Mesenchymal stem cell (in vitro differentiated cells and primary cell): ENCODE measurements at regions not wholly inside any gene's neighbourhood (a gene's known extent, or its start where the extent isn't known, plus 50 kb on each side); places are given as distances from the start of the nearest gene placed in this dataset.

Experiments used
- DNase-seq: peaks from one replicate; pipeline ENCODE4 v3.0.0-alpha.2; 2013
- H2AFZ ChIP-seq: one replicate; pipeline ENCODE4 v1.6.1; 2013; ENCODE audit warnings: low read depth, mild to moderate bottlenecking, control low read depth, inconsistent platforms, low read length, moderate library complexity
- H2AK5ac ChIP-seq: 2 replicates; pipeline ENCODE4 v1.6.1; 2013; ENCODE audit warnings: low read length, moderate library complexity, mild to moderate bottlenecking, inconsistent platforms; ENCODE audit not compliant: severe bottlenecking
- H2BK120ac ChIP-seq: one replicate; pipeline ENCODE4 v1.6.1; 2013; ENCODE audit warnings: low read depth, mild to moderate bottlenecking, inconsistent platforms, low read length, moderate library complexity
- H2BK12ac ChIP-seq, 2 experiments: one replicate each; pipeline ENCODE4 v1.6.1; 2013; ENCODE audit warnings: inconsistent platforms in 2 of 2, low read length in 2 of 2, mild to moderate bottlenecking in 2 of 2, moderate library complexity in 2 of 2, control low read depth in 1 of 2
- H2BK15ac ChIP-seq: one replicate; pipeline ENCODE4 v1.6.1; 2013; ENCODE audit warnings: mild to moderate bottlenecking, low read depth, inconsistent platforms; ENCODE audit not compliant: poor library complexity, severe bottlenecking
- H2BK5ac ChIP-seq: 2 replicates; pipeline ENCODE4 v1.6.1; 2013; ENCODE audit warnings: low read depth, mild to moderate bottlenecking, low read length, control low read depth, inconsistent platforms; ENCODE audit not compliant: poor library complexity, severe bottlenecking
- H3K14ac ChIP-seq, 2 experiments: one replicate each; pipeline ENCODE4 v1.6.1; 2013; ENCODE audit warnings: inconsistent platforms in 2 of 2, low read length in 2 of 2, control low read depth in 1 of 2, mild to moderate bottlenecking in 1 of 2, moderate library complexity in 1 of 2
- H3K18ac ChIP-seq, 2 experiments: one replicate each; pipeline ENCODE4 v1.6.1; 2013; ENCODE audit warnings: inconsistent platforms in 2 of 2, low read length in 2 of 2, control low read depth in 1 of 2, low read depth in 1 of 2, mild to moderate bottlenecking in 1 of 2
- H3K23ac ChIP-seq, 2 experiments: one replicate each; pipeline ENCODE4 v1.6.1; 2013; ENCODE audit warnings: inconsistent platforms in 2 of 2, low read length in 2 of 2, mild to moderate bottlenecking in 2 of 2, moderate library complexity in 2 of 2, control low read depth in 1 of 2
- H3K27ac ChIP-seq: 2 replicates; pipeline ENCODE4 v1.5.1; 2013; ENCODE audit warnings: mild to moderate bottlenecking, moderate library complexity, low read length, control low read depth, inconsistent platforms; ENCODE audit not compliant: poor library complexity, severe bottlenecking
- H3K27me3 ChIP-seq, 2 experiments: 2 replicates each; pipeline versions ENCODE4 v1.6.1 to v1.7.0; 2013; ENCODE audit warnings: low read length in 2 of 2, mild to moderate bottlenecking in 2 of 2, moderate library complexity in 2 of 2, control low read depth in 1 of 2, inconsistent platforms in 1 of 2; ENCODE audit not compliant: control insufficient read depth in 1 of 2, insufficient read depth in 1 of 2
- H3K36me3 ChIP-seq, 2 experiments: 2 replicates each; pipeline versions ENCODE4 v1.6.1 to v1.7.0; 2013; ENCODE audit warnings: low read length in 2 of 2, control low read depth in 1 of 2, inconsistent platforms in 1 of 2, low read depth in 1 of 2, mild to moderate bottlenecking in 1 of 2; ENCODE audit not compliant: insufficient read depth in 2 of 2, control insufficient read depth in 1 of 2
- H3K4ac ChIP-seq, 2 experiments: one replicate each; pipeline ENCODE4 v1.6.1; 2013; ENCODE audit warnings: inconsistent platforms in 2 of 2, low read length in 2 of 2, mild to moderate bottlenecking in 2 of 2, moderate library complexity in 2 of 2, control low read depth in 1 of 2, low read depth in 1 of 2
- H3K4me1 ChIP-seq: 2 replicates; pipeline ENCODE4 v1.6.1; 2013; ENCODE audit warnings: low read depth, low read length, control low read depth; ENCODE audit not compliant: control insufficient read depth, insufficient read depth
- H3K4me2 ChIP-seq: 2 replicates; pipeline ENCODE4 v1.6.1; 2013; ENCODE audit warnings: low read length, mild to moderate bottlenecking, inconsistent platforms; ENCODE audit not compliant: poor library complexity, severe bottlenecking
- H3K4me3 ChIP-seq, 2 experiments: 2 replicates each; pipeline versions ENCODE4 v1.5.1 to v1.7.0; 2013; ENCODE audit warnings: low read length in 2 of 2, mild to moderate bottlenecking in 2 of 2, control low read depth in 1 of 2, low read depth in 1 of 2; ENCODE audit not compliant: insufficient read depth in 1 of 2
- H3K79me1 ChIP-seq: replicated peaks from 2 replicates; pipeline ENCODE4 v1.6.1; 2013; ENCODE audit warnings: mild to moderate bottlenecking, control low read depth, low read length, inconsistent platforms; ENCODE audit not compliant: poor library complexity, severe bottlenecking
- H3K9ac ChIP-seq: 2 replicates; pipeline ENCODE4 v1.7.0; 2013; ENCODE audit warnings: mild to moderate bottlenecking, low read length, moderate library complexity
- H3K9me3 ChIP-seq: 2 replicates; pipeline ENCODE4 v1.7.0; 2013; ENCODE audit warnings: mild to moderate bottlenecking, low read length; ENCODE audit not compliant: control insufficient read depth
- H4K8ac ChIP-seq: one replicate; pipeline ENCODE4 v1.6.1; 2013; ENCODE audit warnings: inconsistent platforms, mild to moderate bottlenecking, low read length, moderate library complexity
- H4K91ac ChIP-seq: one replicate; pipeline ENCODE4 v1.6.1; 2013; ENCODE audit warnings: mild to moderate bottlenecking, low read length, inconsistent platforms
- WGBS: methylation state at CpG from one replicate; pipeline ENCODE4 v1.1.7; 2013; ENCODE audit warnings: mixed read lengths; 5-methylcytosine and 5-hydroxymethylcytosine counted together

DNA sequence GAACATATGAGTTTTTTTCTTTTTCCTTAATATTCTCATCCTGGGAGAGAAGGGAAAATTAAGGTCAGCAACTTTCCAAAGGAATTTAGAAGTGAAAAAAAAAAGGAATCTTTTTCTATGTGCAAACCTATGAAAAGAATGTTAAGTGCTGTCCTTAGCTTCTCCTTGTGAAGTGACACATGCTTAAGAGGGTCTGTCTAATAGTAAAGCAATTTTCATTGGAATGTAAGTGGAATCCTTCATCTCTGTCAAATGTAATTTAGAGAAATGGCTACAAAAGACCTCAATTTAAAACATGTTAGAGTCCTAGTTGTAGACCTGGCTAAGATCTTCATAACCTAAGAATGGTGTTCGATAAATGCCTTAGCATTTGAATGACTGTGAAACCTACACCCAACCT, 117.4 kb upstream of the EPB41L3 start:
- H3K4me2 ChIP-seq = no peak overlapping the region
- H3K18ac ChIP-seq = no peak overlapping the region
- H3K14ac ChIP-seq = no peak overlapping the region
- H4K8ac ChIP-seq = no peak overlapping the region
- no peak overlapping the region for H3K4ac ChIP-seq
- no peaks in the 10 kb centered on the region for H3K79me1 ChIP-seq
- H3K9ac ChIP-seq = no peak overlapping the region
- DNase-seq = no peak
- no peaks in the 10 kb centered on the region for H3K36me3 ChIP-seq
- WGBS = 89% methylated on average over 1 of the region's 1 CpG
- no peaks in the 10 kb centered on the region for H3K9me3 ChIP-seq
- no peak overlapping the region for H4K91ac ChIP-seq
- no peak overlapping the region for H2BK15ac ChIP-seq
- no peak overlapping the region for H3K23ac ChIP-seq
- H2BK12ac ChIP-seq = no peak overlapping the region
- H3K4me1 ChIP-seq = no peaks in the 10 kb centered on the region
- no peak overlapping the region for H2AK5ac ChIP-seq
- no peak overlapping the region for H2BK120ac ChIP-seq
- H3K4me3 ChIP-seq = no peak overlapping the region
- H2AFZ ChIP-seq = no peak overlapping the region
- no peak overlapping the region for H2BK5ac ChIP-seq
- no peak overlapping the region for H3K27ac ChIP-seq
- peaks cover 0 to 3% of the 10 kb centered on the region in 2 experiments for H3K27me3 ChIP-seq

DNA sequence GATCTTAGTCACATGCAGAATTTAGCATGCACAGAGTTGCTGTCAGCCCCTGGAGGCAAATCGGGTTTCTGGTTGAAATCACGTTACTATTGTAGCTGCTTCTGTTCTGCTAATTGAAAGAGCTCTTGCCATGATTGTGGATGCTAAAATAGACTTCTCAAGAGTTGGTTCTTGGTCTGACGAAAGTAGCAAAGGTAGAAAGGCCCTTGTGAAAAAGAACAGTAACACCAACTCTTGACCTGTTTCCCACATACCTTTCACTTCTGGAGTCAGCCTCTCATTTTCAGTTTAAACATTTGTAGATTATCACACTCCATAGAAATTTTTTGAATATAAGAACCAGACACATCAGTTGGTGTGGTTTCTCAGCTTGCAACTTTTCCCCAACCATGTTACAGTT, 110.0 kb upstream of the EPB41L3 start:
- no peaks in the 10 kb centered on the region for H3K27me3 ChIP-seq
- no peak overlapping the region for H3K14ac ChIP-seq
- no peaks in the 10 kb centered on the region for H3K9me3 ChIP-seq
- H4K8ac ChIP-seq = no peak overlapping the region
- no peak overlapping the region for H3K4ac ChIP-seq
- H2BK120ac ChIP-seq = no peak overlapping the region
- H2BK12ac ChIP-seq = no peak overlapping the region
- 77% methylated on average over 3 of the region's 3 CpGs for WGBS
- no peaks in the 10 kb centered on the region for H3K79me1 ChIP-seq
- no peak overlapping the region for H2AK5ac ChIP-seq
- H3K36me3 ChIP-seq = no peaks in the 10 kb centered on the region
- no peaks in the 10 kb centered on the region for H3K4me1 ChIP-seq
- H2BK5ac ChIP-seq = no peak overlapping the region
- H3K4me2 ChIP-seq = no peak overlapping the region
- H3K9ac ChIP-seq = no peak overlapping the region
- no peak overlapping the region for H3K18ac ChIP-seq
- no peak overlapping the region for H4K91ac ChIP-seq
- H3K4me3 ChIP-seq = no peak overlapping the region
- H3K27ac ChIP-seq = no peak overlapping the region
- H3K23ac ChIP-seq = no peak overlapping the region
- no peak overlapping the region for H2BK15ac ChIP-seq
- DNase-seq = no peak
- H2AFZ ChIP-seq = no peak overlapping the region

DNA sequence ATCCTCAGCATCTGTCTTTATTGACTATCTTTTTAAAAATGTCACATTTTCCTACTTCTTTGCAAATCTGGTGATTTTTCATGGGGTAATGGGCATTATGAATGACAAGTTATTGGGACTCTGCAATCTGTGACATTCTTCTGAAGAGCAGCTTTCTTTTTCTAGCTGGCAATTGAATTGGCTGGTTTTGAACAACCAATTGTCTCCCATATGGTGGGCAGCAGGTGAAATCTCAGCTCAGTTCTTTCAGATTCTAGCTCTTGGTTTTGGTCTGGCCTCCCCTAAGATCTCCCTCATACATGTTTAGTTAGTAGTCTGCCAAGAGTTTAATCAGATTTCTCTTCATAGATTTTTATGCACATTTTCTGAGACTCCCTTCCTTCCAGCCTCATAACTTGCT, 107.9 kb upstream of the EPB41L3 start:
- no peak for DNase-seq
- Histone ChIP-seq H2BK5ac (no peak overlapping the region), H3K36me3 (no peaks in the 10 kb centered on the region)

DNA sequence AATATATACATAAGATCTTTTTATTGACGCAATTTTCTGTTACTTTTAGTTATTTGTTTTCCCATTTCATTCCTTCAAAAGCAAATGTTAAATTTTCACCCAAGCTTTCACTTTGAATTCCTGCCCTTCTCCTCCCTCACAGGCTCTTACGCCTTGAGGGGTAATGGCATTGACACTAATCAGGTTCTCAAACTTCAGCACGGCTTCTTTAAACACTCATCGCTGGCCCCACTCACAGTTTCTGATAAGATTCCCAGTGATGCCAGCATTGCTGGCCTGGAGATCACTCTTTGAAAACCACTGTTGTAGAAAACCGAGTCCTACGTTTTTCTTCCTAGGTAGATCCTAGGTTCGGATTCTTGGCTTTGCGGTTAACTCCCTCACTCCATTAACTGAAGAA, 105.6 kb upstream of the EPB41L3 start:
- H4K8ac ChIP-seq = no peak overlapping the region
- no peak overlapping the region for H2BK5ac ChIP-seq
- H2BK120ac ChIP-seq = no peak overlapping the region
- 85% methylated on average over 7 of the region's 8 CpGs for WGBS
- no peak overlapping the region for H3K4ac ChIP-seq
- no peak overlapping the region for H2AK5ac ChIP-seq
- H3K4me2 ChIP-seq = no peak overlapping the region
- no peak overlapping the region for H2BK12ac ChIP-seq
- H3K27me3 ChIP-seq = no peaks in the 10 kb centered on the region
- no peaks in the 10 kb centered on the region for H3K4me1 ChIP-seq
- no peak for DNase-seq
- no peaks in the 10 kb centered on the region for H3K9me3 ChIP-seq
- no peak overlapping the region for H3K18ac ChIP-seq
- H3K9ac ChIP-seq = no peak overlapping the region
- no peaks in the 10 kb centered on the region for H3K36me3 ChIP-seq
- H3K4me3 ChIP-seq = no peak overlapping the region
- H3K14ac ChIP-seq = no peak overlapping the region
- H3K23ac ChIP-seq = no peak overlapping the region
- H4K91ac ChIP-seq = no peak overlapping the region
- H3K27ac ChIP-seq = no peak overlapping the region
- H2BK15ac ChIP-seq = no peak overlapping the region
- no peak overlapping the region for H2AFZ ChIP-seq
- H3K79me1 ChIP-seq = no peaks in the 10 kb centered on the region

More for the DNA sequence above, 107.9 kb upstream of the EPB41L3 start:
- H3K4me2 ChIP-seq = no peak overlapping the region
- no peak overlapping the region for H2AK5ac ChIP-seq
- no peak overlapping the region for H4K8ac ChIP-seq
- no peak overlapping the region for H3K23ac ChIP-seq
- no peak overlapping the region for H3K14ac ChIP-seq
- H3K4me1 ChIP-seq = no peaks in the 10 kb centered on the region
- no peak overlapping the region for H3K4ac ChIP-seq
- H3K79me1 ChIP-seq = no peaks in the 10 kb centered on the region
- no peaks in the 10 kb centered on the region for H3K27me3 ChIP-seq
- no peak overlapping the region for H4K91ac ChIP-seq
- H3K18ac ChIP-seq = no peak overlapping the region
- H2AFZ ChIP-seq = no peak overlapping the region
- H2BK15ac ChIP-seq = no peak overlapping the region
- H3K27ac ChIP-seq = no peak overlapping the region
- no peak overlapping the region for H3K9ac ChIP-seq
- H3K4me3 ChIP-seq = no peak overlapping the region
- no peaks in the 10 kb centered on the region for H3K9me3 ChIP-seq
- H2BK12ac ChIP-seq = no peak overlapping the region
- H2BK120ac ChIP-seq = no peak overlapping the region
